Naive thymus-derived CD4-positive, alpha-beta T cell (primary cell): ENCODE measurements at regions not wholly inside any gene's neighbourhood (a gene's known extent, or its start where the extent isn't known, plus 50 kb on each side); places are given as distances from the start of the nearest gene placed in this dataset.

Experiments
- ATAC-seq: fragments of 150-1000 bp; cut with Tn5 transposase; 2 replicates; pipeline ENCODE4 v1.10.0; 2021; ENCODE audit warnings: mild to moderate bottlenecking, moderate library complexity
- CTCF ChIA-PET: fragments of 350-600 bp; sonication (Branson Sonifier 250); formaldehyde crosslinking; loops from one replicate; lab custom pipeline; 2021; ENCODE audit warnings: antibody characterized with exemption; lab: Charles Lee
- POLR2A ChIA-PET: fragments of 350-600 bp; sonication (Branson Sonifier 250); formaldehyde crosslinking; loops from one replicate; lab custom pipeline; 2021; ENCODE audit warnings: antibody characterized with exemption, inconsistent platforms; lab: Charles Lee
- DNase-seq, 9 donors: peaks; one replicate each; pipeline versions ENCODE4 v3.0.0 to v3.0.0-alpha.2; 2020 to 2022; ENCODE audit warnings: mixed read lengths in 1 of 9
- H3K27ac ChIP-seq: one replicate; pipeline ENCODE4 v1.7.0; 2013; ENCODE audit warnings: mild to moderate bottlenecking, low read depth, low read length, moderate library complexity
- H3K27me3 ChIP-seq, 2 donors: one replicate each; pipeline ENCODE4 v1.7.0; 2013; ENCODE audit warnings: low read length in 2 of 2, mild to moderate bottlenecking in 2 of 2, moderate library complexity in 2 of 2; ENCODE audit not compliant: control insufficient read depth in 2 of 2, insufficient read depth in 2 of 2
- H3K36me3 ChIP-seq, 3 experiments: 1 replicate in 2 of 3; 2 replicates in 1 of 3; pipeline ENCODE4 v1.7.0; 2013; ENCODE audit warnings: low read length in 3 of 3, mild to moderate bottlenecking in 3 of 3, moderate library complexity in 1 of 3; ENCODE audit not compliant: insufficient read depth in 3 of 3, control insufficient read depth in 2 of 3
- H3K4me1 ChIP-seq, 2 donors: one replicate each; pipeline ENCODE4 v1.7.0; 2013; ENCODE audit warnings: low read length in 2 of 2, mild to moderate bottlenecking in 2 of 2, moderate library complexity in 1 of 2; ENCODE audit not compliant: control insufficient read depth in 2 of 2, insufficient read depth in 2 of 2
- H3K4me3 ChIP-seq: 2 replicates; pipeline ENCODE4 v1.7.0; 2013; ENCODE audit warnings: mild to moderate bottlenecking, low read length
- H3K9me3 ChIP-seq, 3 experiments: 1 replicate in 2 of 3; 2 replicates in 1 of 3; pipeline ENCODE4 v1.7.0; 2013; ENCODE audit warnings: low read length in 3 of 3; ENCODE audit not compliant: control insufficient read depth in 2 of 3
- H3K27ac Mint-ChIP-seq, 9 donors: one replicate each; pipeline ENCODE4 v1.8.0; 2020 to 2022; ENCODE audit warnings: mixed read lengths in 9 of 9, mild to moderate bottlenecking in 8 of 9, moderate library complexity in 5 of 9, inconsistent platforms in 2 of 9
- H3K27me3 Mint-ChIP-seq, 5 donors: one replicate each; pipeline ENCODE4 v1.8.0; 2021 to 2022; ENCODE audit warnings: mixed read lengths in 5 of 5, mild to moderate bottlenecking in 1 of 5
- H3K36me3 Mint-ChIP-seq, 5 donors: one replicate each; pipeline ENCODE4 v1.8.0; 2020 to 2022; ENCODE audit warnings: mixed read lengths in 5 of 5, mild to moderate bottlenecking in 3 of 5, inconsistent platforms in 1 of 5
- H3K4me1 Mint-ChIP-seq, 7 donors: one replicate each; pipeline ENCODE4 v1.8.0; 2020 to 2022; ENCODE audit warnings: mixed read lengths in 7 of 7, mild to moderate bottlenecking in 3 of 7, inconsistent platforms in 1 of 7
- H3K4me3 Mint-ChIP-seq, 10 donors: one replicate each; pipeline ENCODE4 v1.8.0; 2020 to 2022; ENCODE audit warnings: mild to moderate bottlenecking in 10 of 10, mixed read lengths in 10 of 10, moderate library complexity in 6 of 10, inconsistent platforms in 2 of 10
- H3K9me3 Mint-ChIP-seq, 11 donors: one replicate each; pipeline ENCODE4 v1.8.0; 2020 to 2022; ENCODE audit warnings: mixed read lengths in 11 of 11, mild to moderate bottlenecking in 4 of 11, inconsistent platforms in 1 of 11, moderate library complexity in 1 of 11
- intact Hi-C, 2 donors: fragments of 100-400 bp; cut with micrococcal nuclease; formaldehyde crosslinking; loops; one replicate each; pipeline ENCODE4 v1.15.1; 2023

DNA sequence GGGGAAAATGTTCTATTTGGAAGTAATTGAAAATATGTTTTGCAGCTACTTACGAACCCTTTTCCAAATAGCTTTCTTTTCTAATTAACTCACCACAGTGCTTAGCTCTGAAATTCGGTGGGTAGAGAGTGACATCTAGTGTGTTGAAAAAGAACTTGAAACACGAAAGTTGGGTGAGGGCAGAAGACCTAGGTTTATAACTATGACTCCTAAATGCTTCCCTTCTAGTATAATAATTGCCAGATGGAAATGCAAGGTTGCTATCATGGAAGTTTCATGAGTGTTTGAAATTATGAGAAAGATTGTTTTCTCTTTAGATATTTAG lies 77.3 kb upstream of the NOCT start:
- Mint-ChIP-seq H3K36me3 (no peaks in the 10 kb centered on the region), H3K27me3 (peaks cover 0 to 14% (median 5%) of the 10 kb centered on the region in 5 donors), H3K9me3 (no peaks in the 10 kb centered on the region), H3K4me1 (no peaks in the 10 kb centered on the region), H3K4me3 (no peak overlapping the region), H3K27ac (no peak overlapping the region)
- ATAC-seq (peak; percentile 42), DNase-seq (peak in 1 of 9 donors; percentile 1)
- Histone ChIP-seq H3K27me3 (no peaks in the 10 kb centered on the region), H3K4me3 (no peak overlapping the region), H3K4me1 (no peaks in the 10 kb centered on the region), H3K9me3 (no peaks in the 10 kb centered on the region), H3K36me3 (no peaks in the 10 kb centered on the region), H3K27ac (no peak overlapping the region)
- CTCF ChIA-PET, result no interaction called here
- intact Hi-C loops, result no loop called here
- POLR2A ChIA-PET, result no interaction called here

DNA sequence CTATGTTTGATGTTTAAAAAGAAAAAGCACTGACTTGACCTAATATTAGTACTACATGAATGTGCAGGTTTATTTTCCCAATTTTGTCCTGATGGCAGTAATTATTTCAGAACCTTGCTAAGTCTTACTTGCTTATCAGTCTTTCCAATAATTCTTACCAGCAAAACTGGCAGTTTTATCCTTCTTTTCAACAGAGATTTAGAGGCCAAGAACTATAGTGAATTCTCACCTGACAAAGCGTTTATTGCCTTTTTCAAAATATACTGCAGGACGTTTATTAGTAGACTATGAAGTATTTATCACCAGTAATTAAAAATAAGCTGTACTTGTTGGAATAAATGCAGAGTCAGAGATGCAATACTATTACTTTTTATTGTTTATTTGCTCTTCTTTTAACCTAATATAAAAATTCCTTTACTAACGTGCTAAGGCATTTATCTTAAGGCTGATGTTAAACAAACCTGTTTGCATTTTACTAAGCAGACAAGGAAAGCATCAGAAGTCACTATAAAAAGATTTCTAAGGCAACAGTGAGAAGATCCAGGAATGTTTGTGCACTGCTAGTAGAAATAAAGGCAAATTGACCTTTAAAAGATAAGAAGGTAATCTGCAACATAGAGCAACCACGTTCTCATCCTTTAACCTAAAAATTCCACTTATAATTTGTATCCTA lies 80.3 kb upstream of the NOCT start:
- Mint-ChIP-seq H3K4me1 (no peaks in the 10 kb centered on the region), H3K4me3 (no peak overlapping the region), H3K9me3 (no peaks in the 10 kb centered on the region), H3K27me3 (peaks cover 0 to 14% (median 5%) of the 10 kb centered on the region in 5 donors), H3K27ac (no peak overlapping the region), H3K36me3 (no peaks in the 10 kb centered on the region)
- H3K9me3 ChIP-seq, result no peaks in the 10 kb centered on the region
- H3K36me3 ChIP-seq, result no peaks in the 10 kb centered on the region
- DNase-seq, result no peak
- H3K27me3 ChIP-seq, result no peaks in the 10 kb centered on the region
- H3K4me1 ChIP-seq, result no peaks in the 10 kb centered on the region
- H3K4me3 ChIP-seq, result no peak overlapping the region
- no peak overlapping the region for H3K27ac ChIP-seq
- ChIA-PET POLR2A (no interaction called here), CTCF (no interaction called here)
- no peak for ATAC-seq
- intact Hi-C loops, result no loop called here

DNA sequence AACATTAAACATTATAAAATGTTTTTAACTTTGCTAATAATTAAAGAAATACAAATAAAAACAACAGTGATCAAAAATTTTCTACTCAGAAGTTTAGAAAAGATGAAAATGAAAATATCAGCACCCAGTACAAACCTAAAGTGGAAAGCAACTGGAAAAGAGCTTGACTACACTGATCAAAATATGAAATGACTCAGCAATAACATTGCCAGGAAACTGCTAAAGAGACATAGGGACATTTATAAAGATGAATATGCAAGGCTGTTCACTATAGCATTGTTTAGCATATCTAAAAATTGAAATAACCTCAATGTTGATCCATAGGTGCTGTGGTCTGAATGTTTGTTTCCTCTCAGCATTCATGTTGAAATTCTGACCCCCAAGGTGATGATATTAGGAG lies 88.5 kb upstream of the NOCT start:
- H3K36me3 Mint-ChIP-seq, result no peaks in the 10 kb centered on the region
- peaks cover 0 to 1% (median 0%) of the 10 kb centered on the region in 11 donors for H3K9me3 Mint-ChIP-seq
- no peaks in the 10 kb centered on the region for H3K9me3 ChIP-seq
- DNase-seq (no peak), ATAC-seq (no peak)
- ChIA-PET POLR2A (no interaction called here), CTCF (no interaction called here)
- no peak overlapping the region for H3K27ac Mint-ChIP-seq
- H3K27me3 Mint-ChIP-seq, result no peaks in the 10 kb centered on the region
- H3K4me1 Mint-ChIP-seq, result no peaks in the 10 kb centered on the region
- H3K27ac ChIP-seq, result no peak overlapping the region
- H3K4me3 Mint-ChIP-seq, result no peak overlapping the region
- H3K4me1 ChIP-seq, result no peaks in the 10 kb centered on the region
- H3K27me3 ChIP-seq, result no peaks in the 10 kb centered on the region
- intact Hi-C loops, result no loop called here
- no peaks in the 10 kb centered on the region for H3K36me3 ChIP-seq
- no peak overlapping the region for H3K4me3 ChIP-seq

DNA sequence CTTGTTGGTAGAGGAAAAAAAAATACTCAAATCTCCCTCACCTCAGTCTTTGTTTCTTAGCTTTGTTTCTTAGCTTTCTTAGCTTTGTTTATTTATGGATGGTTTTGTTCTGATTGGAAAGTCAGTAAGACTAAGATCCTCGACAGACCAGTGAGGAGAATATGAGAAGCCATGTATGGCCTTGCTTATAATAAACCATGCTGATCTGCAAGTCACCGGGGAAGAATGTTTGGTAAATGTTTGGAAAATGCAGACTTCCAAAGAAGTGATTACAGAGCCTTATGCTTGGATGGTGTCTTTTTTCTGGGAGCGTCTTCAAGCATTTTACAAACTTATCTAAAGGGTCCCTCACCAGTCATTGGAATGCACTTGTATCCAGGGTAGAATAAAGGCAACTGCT lies 90.1 kb upstream of the NOCT start:
- no peaks in the 10 kb centered on the region for H3K9me3 ChIP-seq
- no peaks in the 10 kb centered on the region for H3K4me1 ChIP-seq
- peaks cover 0 to 1% (median 0%) of the 10 kb centered on the region in 11 donors for H3K9me3 Mint-ChIP-seq
- peaks cover 0 to 3% (median 0%) of the 10 kb centered on the region in 5 donors for H3K27me3 Mint-ChIP-seq
- no peak for ATAC-seq
- intact Hi-C loops, result no loop called here
- CTCF ChIA-PET, result no interaction called here
- no peaks in the 10 kb centered on the region for H3K36me3 ChIP-seq
- H3K36me3 Mint-ChIP-seq, result no peaks in the 10 kb centered on the region
- H3K27me3 ChIP-seq, result no peaks in the 10 kb centered on the region
- POLR2A ChIA-PET, result no interaction called here
- H3K4me3 ChIP-seq, result no peak overlapping the region
- H3K27ac Mint-ChIP-seq, result no peak overlapping the region
- no peak for DNase-seq
- no peak overlapping the region for H3K27ac ChIP-seq
- H3K4me1 Mint-ChIP-seq, result no peaks in the 10 kb centered on the region
- H3K4me3 Mint-ChIP-seq, result no peak overlapping the region

DNA sequence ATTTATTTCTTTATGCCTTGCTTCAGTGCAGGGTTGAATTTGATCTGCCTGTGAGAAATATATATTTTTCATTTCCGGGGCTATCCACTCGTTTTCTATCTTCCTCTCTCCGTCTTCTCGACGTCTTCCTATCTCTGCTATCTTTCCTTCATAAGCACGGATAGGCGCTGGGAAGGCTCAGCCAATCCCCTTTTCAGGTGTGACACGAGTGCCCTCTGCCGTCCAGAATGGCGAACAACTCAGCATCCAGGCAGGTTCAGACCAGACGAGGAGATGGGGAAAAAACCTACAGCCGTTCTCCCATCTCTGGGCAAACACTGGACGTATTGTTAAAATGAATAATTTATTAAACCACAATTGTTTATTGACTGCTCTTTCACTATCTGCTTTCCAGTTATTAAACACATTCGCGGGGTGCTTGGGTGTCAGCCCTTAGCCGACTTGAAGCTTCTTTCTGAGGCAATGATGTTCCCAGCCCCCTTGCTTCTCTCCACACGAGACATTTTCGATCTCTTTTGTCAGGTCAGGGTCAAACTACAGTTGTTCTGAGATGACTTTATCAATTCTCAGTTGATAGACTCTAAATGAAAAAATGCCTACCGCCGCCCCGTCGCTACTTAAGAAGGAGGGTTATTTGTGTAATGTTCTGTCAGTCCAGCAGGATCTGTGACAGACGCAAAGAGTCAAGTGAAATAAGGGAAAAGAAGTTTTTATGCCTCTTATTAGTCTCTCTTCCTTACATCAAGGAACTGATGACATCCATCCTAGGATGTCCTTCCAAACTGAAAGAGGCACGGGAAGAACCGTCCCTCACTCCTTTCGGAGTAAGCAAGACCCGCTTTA lies 96.3 kb upstream of the NOCT start:
- no peak overlapping the region for H3K27ac Mint-ChIP-seq
- ChIA-PET CTCF (no interaction called here), POLR2A (no interaction called here)
- Histone ChIP-seq H3K27me3 (no peaks in the 10 kb centered on the region), H3K4me3 (no peak overlapping the region), H3K36me3 (no peaks in the 10 kb centered on the region), H3K27ac (no peak overlapping the region), H3K9me3 (no peaks in the 10 kb centered on the region), H3K4me1 (no peaks in the 10 kb centered on the region)
- H3K36me3 Mint-ChIP-seq, result no peaks in the 10 kb centered on the region
- DNase-seq (peak in 4 of 9 donors; percentile 6 to 40 (median 22)), ATAC-seq (peak; percentile 75)
- peaks cover 0 to 7% (median 0%) of the 10 kb centered on the region in 7 donors for H3K4me1 Mint-ChIP-seq
- H3K9me3 Mint-ChIP-seq, result no peaks in the 10 kb centered on the region
- peak overlapping the region in 2 of 10 donors; percentile 2 to 13 for H3K4me3 Mint-ChIP-seq
- intact Hi-C loops, result loop anchor here in 1 of 2 donors (5.0 kb wide), 1 partner anchor 237 kb away; no protein-coding TSS in a partner anchor
- H3K27me3 Mint-ChIP-seq, result peaks cover 4 to 21% (median 9%) of the 10 kb centered on the region in 5 donors

DNA sequence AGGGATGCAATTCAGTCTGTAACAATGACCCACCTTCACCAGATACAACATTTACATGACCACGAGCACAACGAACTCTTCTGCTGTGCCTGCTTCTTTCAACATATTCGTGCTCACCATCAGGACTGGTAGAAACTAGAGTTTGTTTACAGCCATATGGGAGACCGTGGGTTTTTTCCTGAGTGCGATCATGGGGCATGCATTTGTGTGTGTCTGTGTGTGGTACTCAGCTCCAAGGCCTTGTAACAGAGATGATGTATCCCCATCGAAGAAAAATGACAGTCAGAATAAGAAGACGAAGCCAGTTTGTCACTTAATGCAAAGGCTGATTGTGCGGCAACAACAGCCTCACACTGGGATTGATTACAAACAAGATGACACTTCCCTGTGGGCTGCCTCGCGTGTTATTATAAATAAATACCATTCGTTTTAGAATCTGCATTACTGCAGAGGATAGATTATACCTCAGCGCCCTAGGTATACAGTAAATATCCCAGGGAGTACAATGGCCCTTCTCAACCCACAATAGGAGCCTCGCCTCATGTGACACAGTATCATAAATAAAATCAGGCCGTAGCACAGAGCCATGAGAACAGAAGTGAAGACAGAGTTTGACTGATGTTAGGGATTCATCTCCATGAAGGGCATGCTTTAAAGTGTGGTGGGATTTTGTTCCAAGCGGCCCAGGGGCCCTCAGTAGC lies 97.3 kb upstream of the NOCT start:
- intact Hi-C loops, result loop anchor here in 1 of 2 donors (5.0 kb wide), 1 partner anchor 236 kb away; no protein-coding TSS in a partner anchor
- no peak overlapping the region for H3K4me3 ChIP-seq
- no peak overlapping the region for H3K27ac ChIP-seq
- no peaks in the 10 kb centered on the region for H3K27me3 ChIP-seq
- no peak for ATAC-seq
- no peaks in the 10 kb centered on the region for H3K9me3 ChIP-seq
- H3K36me3 ChIP-seq, result no peaks in the 10 kb centered on the region
- H3K4me1 Mint-ChIP-seq, result peaks cover 0 to 7% (median 0%) of the 10 kb centered on the region in 7 donors
- H3K27ac Mint-ChIP-seq, result no peak overlapping the region
- H3K4me3 Mint-ChIP-seq, result no peak overlapping the region
- CTCF ChIA-PET, result no interaction called here
- DNase-seq, result no peak
- peaks cover 4 to 21% (median 9%) of the 10 kb centered on the region in 5 donors for H3K27me3 Mint-ChIP-seq
- H3K4me1 ChIP-seq, result no peaks in the 10 kb centered on the region
- H3K9me3 Mint-ChIP-seq, result no peaks in the 10 kb centered on the region
- no peaks in the 10 kb centered on the region for H3K36me3 Mint-ChIP-seq
- POLR2A ChIA-PET, result no interaction called here
